Neural progenitor cell (in vitro differentiated cells): ENCODE measurements at regions not wholly inside any gene's neighbourhood (a gene's known extent, or its start where the extent isn't known, plus 50 kb on each side); places are given as distances from the start of the nearest gene placed in this dataset.
"Not testable (repeated sequence)": the region's sequence is repeated elsewhere in the genome, so short reads cannot be mapped to it uniquely, and the experiment has no call there.

Experiments used
- DNase-seq: peaks from one replicate; pipeline ENCODE4 v3.0.0-alpha.2; 2016; ENCODE audit warnings: low spot score
- H2AFZ ChIP-seq: fragments of 200-600 bp; sonication (generic); replicated peaks from 2 replicates; pipeline ENCODE4 v1.6.1; 2016; ENCODE audit warnings: antibody characterized with exemption
- H3F3A ChIP-seq: fragments of 200-600 bp; sonication (generic); 2 replicates; pipeline ENCODE4 v1.6.1; 2016; ENCODE audit warnings: antibody characterized with exemption, low read depth
- H3K27ac ChIP-seq: fragments of 200-600 bp; sonication (generic); 2 replicates; pipeline ENCODE4 v1.5.1; 2016; ENCODE audit warnings: mild to moderate bottlenecking
- H3K27me3 ChIP-seq: fragments of 200-600 bp; sonication (generic); 2 replicates; pipeline ENCODE4 v1.6.1; 2016; ENCODE audit warnings: mild to moderate bottlenecking, moderate library complexity
- H3K36me3 ChIP-seq: fragments of 200-600 bp; sonication (generic); 2 replicates; pipeline ENCODE4 v1.5.1; 2016
- H3K4me1 ChIP-seq: fragments of 200-600 bp; sonication (generic); 2 replicates; pipeline ENCODE4 v1.6.1; 2016; ENCODE audit warnings: mixed run types
- H3K4me2 ChIP-seq: fragments of 200-600 bp; sonication (generic); 2 replicates; pipeline ENCODE4 v1.6.1; 2016
- H3K4me3 ChIP-seq: fragments of 200-600 bp; sonication (generic); 2 replicates; pipeline ENCODE4 v1.5.1; 2016
- H3K79me2 ChIP-seq: fragments of 200-600 bp; sonication (generic); 2 replicates; pipeline ENCODE4 v1.6.1; 2016; ENCODE audit warnings: low read depth
- H3K9ac ChIP-seq: fragments of 200-600 bp; sonication (generic); 2 replicates; pipeline ENCODE4 v1.6.1; 2016
- H3K9me3 ChIP-seq: fragments of 200-600 bp; sonication (generic); 2 replicates; pipeline ENCODE4 v1.5.1; 2016; ENCODE audit warnings: low read depth
- H4K20me1 ChIP-seq: fragments of 200-600 bp; sonication (generic); 2 replicates; pipeline ENCODE4 v1.6.1; 2016; ENCODE audit warnings: low read depth
- H3K27ac Mint-ChIP-seq: 3 replicates; pipeline ENCODE4 v1.8.0; 2021; ENCODE audit warnings: mixed read lengths
- H3K27me3 Mint-ChIP-seq: 2 replicates; pipeline ENCODE4 v1.8.0; 2022; ENCODE audit warnings: low read depth, mild to moderate bottlenecking, inconsistent platforms, moderate library complexity, mixed read lengths; ENCODE audit not compliant: insufficient read depth
- H3K36me3 Mint-ChIP-seq: 3 replicates; pipeline ENCODE4 v1.8.0; 2021; ENCODE audit warnings: mixed read lengths
- H3K4me1 Mint-ChIP-seq: 3 replicates; pipeline ENCODE4 v1.8.0; 2021; ENCODE audit warnings: mixed read lengths
- H3K4me3 Mint-ChIP-seq: 3 replicates; pipeline ENCODE4 v1.8.0; 2021; ENCODE audit warnings: mild to moderate bottlenecking, moderate library complexity, mixed read lengths
- H3K9me3 Mint-ChIP-seq: 3 replicates; pipeline ENCODE4 v1.8.0; 2020; ENCODE audit warnings: mixed read lengths
- CTCF ChIP-seq: fragments of 200-600 bp; sonication (generic); IDR thresholded peaks from 2 replicates; pipeline ENCODE4 v1.5.1; 2017; ENCODE audit warnings: antibody characterized with exemption, mild to moderate bottlenecking
- EZH2 ChIP-seq: fragments of 200-600 bp; sonication (generic); IDR thresholded peaks from 2 replicates; pipeline ENCODE4 v1.6.1; 2017; ENCODE audit warnings: antibody characterized with exemption, mild to moderate bottlenecking, moderate library complexity
- EZH2phosphoT487 ChIP-seq: fragments of 200-600 bp; sonication (generic); IDR thresholded peaks from 2 replicates; pipeline ENCODE4 v1.6.1; 2017; ENCODE audit warnings: antibody characterized with exemption

GRCh38 chr2:176794392-176794791 is 418.2 kb upstream of the HNRNPA3 start:
- Mint-ChIP-seq H3K27me3 (no peaks in the 10 kb centered on the region), H3K4me3 (no peak overlapping the region), H3K9me3 (peaks cover 6% of the 10 kb centered on the region), H3K27ac (no peak overlapping the region), H3K4me1 (no peaks in the 10 kb centered on the region), H3K36me3 (no peaks in the 10 kb centered on the region)
- H3K4me1 ChIP-seq: no peaks in the 10 kb centered on the region
- no peaks in the 10 kb centered on the region for H3K27me3 ChIP-seq
- no peak overlapping the region for H3K4me3 ChIP-seq
- H2AFZ ChIP-seq: no peak overlapping the region
- H3K36me3 ChIP-seq: no peaks in the 10 kb centered on the region
- no peaks in the 10 kb centered on the region for H3K79me2 ChIP-seq
- H3K4me2 ChIP-seq: no peak overlapping the region
- H3K27ac ChIP-seq: no peak overlapping the region
- no peak overlapping the region for H3K9ac ChIP-seq
- no peak for DNase-seq
- no peaks in the 10 kb centered on the region for H3K9me3 ChIP-seq
- no peaks in the 10 kb centered on the region for H3F3A ChIP-seq
- TF ChIP-seq EZH2phosphoT487: no peak
- TF ChIP-seq EZH2: no peak
- TF ChIP-seq CTCF: no peak
- no peaks in the 10 kb centered on the region for H4K20me1 ChIP-seq

GRCh38 chr2:176795823-176796222 is 416.8 kb upstream of the HNRNPA3 start:
- H3K9ac ChIP-seq: no peak overlapping the region
- H3K79me2 ChIP-seq: no peaks in the 10 kb centered on the region
- Mint-ChIP-seq H3K27me3 (no peaks in the 10 kb centered on the region), H3K4me1 (no peaks in the 10 kb centered on the region), H3K9me3 (peaks cover 6% of the 10 kb centered on the region), H3K36me3 (no peaks in the 10 kb centered on the region), H3K4me3 (no peak overlapping the region), H3K27ac (no peak overlapping the region)
- no peak overlapping the region for H2AFZ ChIP-seq
- no peak for DNase-seq
- H3K4me3 ChIP-seq: no peak overlapping the region
- H3K4me2 ChIP-seq: no peak overlapping the region
- H4K20me1 ChIP-seq: no peaks in the 10 kb centered on the region
- TF ChIP-seq CTCF: no peak
- no peak for TF ChIP-seq EZH2
- no peak for TF ChIP-seq EZH2phosphoT487
- no peak overlapping the region for H3K27ac ChIP-seq
- H3K4me1 ChIP-seq: no peaks in the 10 kb centered on the region
- H3K27me3 ChIP-seq: no peaks in the 10 kb centered on the region
- H3K9me3 ChIP-seq: no peaks in the 10 kb centered on the region
- H3K36me3 ChIP-seq: no peaks in the 10 kb centered on the region
- H3F3A ChIP-seq: no peaks in the 10 kb centered on the region

- not testable (repeated sequence) for H3K4me3 Mint-ChIP-seq, H4K20me1 ChIP-seq, H3K9ac ChIP-seq, H3K36me3 ChIP-seq, H3K27ac ChIP-seq, H3K4me1 ChIP-seq, H3K4me2 ChIP-seq, H2AFZ ChIP-seq, H3K27ac Mint-ChIP-seq, DNase-seq, H3K9me3 ChIP-seq, H3K27me3 Mint-ChIP-seq, H3K36me3 Mint-ChIP-seq, H3K9me3 Mint-ChIP-seq, H3K4me1 Mint-ChIP-seq, H3K27me3 ChIP-seq, H3K79me2 ChIP-seq, H3F3A ChIP-seq, H3K4me3 ChIP-seq
These were observed 415.9 kb upstream of the HNRNPA3 start for GRCh38 chr2:176796677-176797076.

GRCh38 chr2:176804392-176804791 is 408.2 kb upstream of the HNRNPA3 start:
- Histone ChIP-seq H3K4me2 (no peak overlapping the region), H3K36me3 (no peaks in the 10 kb centered on the region), H3K79me2 (no peaks in the 10 kb centered on the region), H3F3A (no peaks in the 10 kb centered on the region), H3K27me3 (no peaks in the 10 kb centered on the region), H3K9ac (no peak overlapping the region), H4K20me1 (no peaks in the 10 kb centered on the region), H3K9me3 (no peaks in the 10 kb centered on the region), H3K4me3 (no peak overlapping the region), H3K4me1 (no peaks in the 10 kb centered on the region), H3K27ac (no peak overlapping the region), H2AFZ (no peak overlapping the region)
- no peak for DNase-seq
- Mint-ChIP-seq H3K27me3 (peaks cover 4% of the 10 kb centered on the region), H3K9me3 (no peaks in the 10 kb centered on the region), H3K36me3 (no peaks in the 10 kb centered on the region), H3K27ac (no peak overlapping the region), H3K4me3 (no peak overlapping the region), H3K4me1 (no peaks in the 10 kb centered on the region)
- TF ChIP-seq EZH2phosphoT487: no peak
- TF ChIP-seq CTCF: no peak
- no peak for TF ChIP-seq EZH2
